GM12891 (cell line): ENCODE measurements at regions not wholly inside any gene's neighbourhood (a gene's known extent, or its start where the extent isn't known, plus 50 kb on each side); places are given as distances from the start of the nearest gene placed in this dataset.

Experiments
- PAX5 ChIP-seq: IDR thresholded peaks from 2 replicates; pipeline ENCODE4 v1.6.1; 2011; ENCODE audit warnings: low read length, moderate library complexity, mild to moderate bottlenecking; ENCODE audit not compliant: insufficient read depth, severe bottlenecking
- POLR2A ChIP-seq: IDR thresholded peaks from 2 replicates; pipeline ENCODE4 v1.6.1; 2011; ENCODE audit warnings: low read depth, low read length, control low read depth
- POLR2AphosphoS5 ChIP-seq: IDR thresholded peaks from 2 replicates; pipeline ENCODE4 v1.6.1; 2011; ENCODE audit warnings: low read depth, low read length, control low read depth
- TAF1 ChIP-seq: IDR thresholded peaks from 2 replicates; pipeline ENCODE4 v1.6.1; 2011; ENCODE audit warnings: low read depth, low read length, control low read depth

DNA sequence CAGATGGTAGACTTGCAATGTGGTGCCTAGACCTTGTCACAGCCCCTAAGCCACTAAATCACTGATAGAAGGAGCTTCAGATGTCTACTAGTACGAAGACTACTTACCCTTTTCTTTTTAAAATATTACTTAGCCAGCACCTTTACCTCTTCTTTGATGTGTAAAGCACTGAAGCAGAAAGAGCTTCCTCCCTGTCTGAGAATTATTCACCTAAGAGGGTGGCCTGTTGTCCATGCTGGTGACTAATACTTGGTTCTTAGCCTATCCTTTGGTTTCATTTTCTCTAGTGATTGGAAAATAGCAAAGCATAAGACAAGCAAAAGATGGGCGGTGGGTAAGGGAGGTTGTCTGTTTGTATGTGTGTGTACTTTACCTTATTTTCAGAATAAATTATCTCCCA is 794.6 kb downstream of the TFAP2A start:
- TF ChIP-seq POLR2A: no peak
- TF ChIP-seq TAF1: no peak
- TF ChIP-seq POLR2AphosphoS5: no peak
- no peak for TF ChIP-seq PAX5
